WTC11 (cell line): ENCODE measurements at regions not wholly inside any gene's neighbourhood (a gene's known extent, or its start where the extent isn't known, plus 50 kb on each side); places are given as distances from the start of the nearest gene placed in this dataset.

Experiments
- ATAC-seq: fragments of 200-7000 bp; cut with Tn5 transposase; 2 replicates; pipeline ENCODE4 v1.10.0; 2021; ENCODE audit warnings: mild to moderate bottlenecking, moderate library complexity
- CTCF ChIA-PET: fragments of 300-600 bp; sonication (Branson Sonifier 250); formaldehyde crosslinking; loops from one replicate; lab custom pipeline; 2021; ENCODE audit warnings: antibody characterized with exemption; lab: Charles Lee
- POLR2A ChIA-PET: fragments of 350-600 bp; sonication (Branson Sonifier 250); formaldehyde crosslinking; loops from one replicate; lab custom pipeline; 2021; ENCODE audit warnings: antibody characterized with exemption; lab: Charles Lee
- DNase-seq: peaks from one replicate; pipeline ENCODE4 v3.0.0; 2021; ENCODE audit warnings: low spot score
- H3K27ac Mint-ChIP-seq: 2 replicates; pipeline ENCODE4 v1.8.0; 2021; ENCODE audit warnings: mixed read lengths
- H3K27me3 Mint-ChIP-seq: 2 replicates; pipeline ENCODE4 v1.8.0; 2021; ENCODE audit warnings: low read depth, mild to moderate bottlenecking, moderate library complexity, mixed read lengths
- H3K36me3 Mint-ChIP-seq: 2 replicates; pipeline ENCODE4 v1.8.0; 2021; ENCODE audit warnings: mixed read lengths
- H3K4me1 Mint-ChIP-seq: 2 replicates; pipeline ENCODE4 v1.8.0; 2022; ENCODE audit warnings: mixed read lengths
- H3K4me3 Mint-ChIP-seq: 2 replicates; pipeline ENCODE4 v1.8.0; 2021; ENCODE audit warnings: mild to moderate bottlenecking, moderate library complexity, mixed read lengths
- H3K9me3 Mint-ChIP-seq: 2 replicates; pipeline ENCODE4 v1.8.0; 2021; ENCODE audit warnings: mixed read lengths
- ATF1 ChIP-seq: sonication (generic); formaldehyde crosslinking; IDR thresholded peaks from 2 replicates; pipeline ENCODE4 v1.8.1; 2023; ENCODE audit warnings: mild to moderate bottlenecking, moderate library complexity, missing genetic modification reagents
- CREB1 ChIP-seq: sonication (generic); formaldehyde crosslinking; IDR thresholded peaks from 2 replicates; pipeline ENCODE4 v1.8.0; 2023; ENCODE audit warnings: mild to moderate bottlenecking, missing genetic modification reagents
- CREM ChIP-seq: sonication (generic); formaldehyde crosslinking; IDR thresholded peaks from 2 replicates; pipeline ENCODE4 v1.8.1; 2022; ENCODE audit warnings: mild to moderate bottlenecking, missing genetic modification reagents, moderate library complexity
- ETV6 ChIP-seq: sonication (generic); formaldehyde crosslinking; IDR thresholded peaks from 2 replicates; pipeline ENCODE4 v1.8.1; 2022; ENCODE audit warnings: mild to moderate bottlenecking, missing genetic modification reagents
- GRHL2 ChIP-seq: fragments of 250-450 bp; sonication (Bioruptor Pico); IDR thresholded peaks from 2 replicates; pipeline ENCODE4 v1.8.0; 2022; ENCODE audit warnings: mild to moderate bottlenecking, moderate library complexity; ENCODE audit not compliant: insufficient replicate concordance, severe bottlenecking
- GTF2I ChIP-seq: fragments of 250-450 bp; sonication (Bioruptor Pico); conservative IDR thresholded peaks from 2 replicates; pipeline ENCODE4 v1.4.0; 2021; ENCODE audit warnings: mild to moderate bottlenecking
- JUN ChIP-seq: sonication (generic); formaldehyde crosslinking; IDR thresholded peaks from 2 replicates; pipeline ENCODE4 v1.8.0; 2023; ENCODE audit warnings: mild to moderate bottlenecking, missing genetic modification reagents
- KAT7 ChIP-seq: sonication (generic); formaldehyde crosslinking; IDR thresholded peaks from 2 replicates; pipeline ENCODE4 v1.8.1; 2023; ENCODE audit warnings: missing genetic modification reagents, mild to moderate bottlenecking, borderline replicate concordance
- RELA ChIP-seq: sonication (generic); formaldehyde crosslinking; IDR thresholded peaks from 2 replicates; pipeline ENCODE4 v1.8.1; 2022; ENCODE audit warnings: missing genetic modification reagents, mild to moderate bottlenecking, borderline replicate concordance
- SMAD4 ChIP-seq: sonication (generic); formaldehyde crosslinking; IDR thresholded peaks from 2 replicates; pipeline ENCODE4 v1.8.0; 2022; ENCODE audit warnings: mild to moderate bottlenecking, missing genetic modification reagents
- SOX15 ChIP-seq: fragments of 250-450 bp; sonication (Bioruptor Pico); IDR thresholded peaks from 2 replicates; pipeline ENCODE4 v1.9.0; 2021; ENCODE audit warnings: mild to moderate bottlenecking
- TEAD4 ChIP-seq: sonication (generic); formaldehyde crosslinking; IDR thresholded peaks from 2 replicates; pipeline ENCODE4 v1.8.0; 2022; ENCODE audit warnings: mild to moderate bottlenecking, missing genetic modification reagents
- ZNF317 ChIP-seq: sonication (generic); formaldehyde crosslinking; IDR thresholded peaks from 2 replicates; pipeline ENCODE4 v1.8.1; 2023; ENCODE audit warnings: low read depth, mild to moderate bottlenecking, moderate library complexity, missing genetic modification reagents, borderline replicate concordance
- ZNF671 ChIP-seq: fragments of 250-450 bp; sonication (Bioruptor Pico); IDR thresholded peaks from 2 replicates; pipeline ENCODE4 v1.8.0; 2021; ENCODE audit warnings: mild to moderate bottlenecking
- TF ChIP-seq, protein P1 (sequence below): sonication (generic); formaldehyde crosslinking; IDR thresholded peaks from 2 replicates; pipeline ENCODE4 v1.8.1; 2022; ENCODE audit warnings: mild to moderate bottlenecking, moderate library complexity, missing genetic modification reagents
- TF ChIP-seq, protein P2 (sequence below): sonication (generic); formaldehyde crosslinking; IDR thresholded peaks from 2 replicates; pipeline ENCODE4 v1.8.0; 2023; ENCODE audit warnings: missing genetic modification reagents, mild to moderate bottlenecking, borderline replicate concordance
- TF ChIP-seq, protein P3 (sequence below): fragments of 250-450 bp; sonication (Bioruptor Pico); IDR thresholded peaks from 2 replicates; pipeline ENCODE4 v1.9.0; 2021; ENCODE audit warnings: mild to moderate bottlenecking
- TF ChIP-seq, protein P4 (sequence below): fragments of 250-450 bp; sonication (Bioruptor Pico); IDR thresholded peaks from 2 replicates; pipeline ENCODE4 v1.9.0; 2021; ENCODE audit warnings: mild to moderate bottlenecking
- TF ChIP-seq, protein P5 (sequence below): fragments of 250-450 bp; sonication (Bioruptor Pico); IDR thresholded peaks from 2 replicates; pipeline ENCODE4 v2.1.2; 2022; ENCODE audit warnings: mild to moderate bottlenecking, moderate library complexity
- TF ChIP-seq, protein P6 (sequence below): sonication (generic); formaldehyde crosslinking; IDR thresholded peaks from 2 replicates; pipeline ENCODE4 v1.8.1; 2023; ENCODE audit warnings: mild to moderate bottlenecking, missing genetic modification reagents, moderate library complexity
- TF ChIP-seq, protein P7 (sequence below): sonication (generic); formaldehyde crosslinking; IDR thresholded peaks from 2 replicates; pipeline ENCODE4 v1.8.0; 2022; ENCODE audit warnings: missing genetic modification reagents

DNA sequence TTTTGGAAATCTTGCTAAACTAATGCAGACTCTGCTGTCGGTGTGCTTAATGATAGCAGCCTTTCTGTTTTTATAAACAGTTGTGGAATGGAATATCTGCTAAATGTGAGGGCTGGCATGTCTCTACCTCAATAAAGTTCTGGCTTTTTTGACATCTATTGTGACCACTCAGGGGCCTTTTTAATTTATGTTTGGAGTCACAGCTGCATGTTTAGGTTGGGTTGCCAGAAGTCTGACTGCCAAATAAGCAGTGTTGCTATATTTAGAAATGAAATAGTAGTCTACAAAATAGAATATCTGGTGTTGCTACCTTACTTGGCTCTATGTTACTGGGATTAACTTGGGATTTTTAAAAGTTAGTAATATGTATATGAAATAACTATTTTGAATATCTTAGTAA is 125.1 kb upstream of the LOC128125822 start (continued):
- TF ChIP-seq, protein P1, sequence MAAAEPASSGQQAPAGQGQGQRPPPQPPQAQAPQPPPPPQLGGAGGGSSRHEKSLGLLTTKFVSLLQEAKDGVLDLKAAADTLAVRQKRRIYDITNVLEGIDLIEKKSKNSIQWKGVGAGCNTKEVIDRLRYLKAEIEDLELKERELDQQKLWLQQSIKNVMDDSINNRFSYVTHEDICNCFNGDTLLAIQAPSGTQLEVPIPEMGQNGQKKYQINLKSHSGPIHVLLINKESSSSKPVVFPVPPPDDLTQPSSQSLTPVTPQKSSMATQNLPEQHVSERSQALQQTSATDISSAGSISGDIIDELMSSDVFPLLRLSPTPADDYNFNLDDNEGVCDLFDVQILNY (CRISPR knock-in tag), result no peak
- TF ChIP-seq ZNF317 (CRISPR knock-in tag), result no peak
- no peak for TF ChIP-seq GRHL2 (CRISPR knock-in tag)
- TF ChIP-seq, protein P2, sequence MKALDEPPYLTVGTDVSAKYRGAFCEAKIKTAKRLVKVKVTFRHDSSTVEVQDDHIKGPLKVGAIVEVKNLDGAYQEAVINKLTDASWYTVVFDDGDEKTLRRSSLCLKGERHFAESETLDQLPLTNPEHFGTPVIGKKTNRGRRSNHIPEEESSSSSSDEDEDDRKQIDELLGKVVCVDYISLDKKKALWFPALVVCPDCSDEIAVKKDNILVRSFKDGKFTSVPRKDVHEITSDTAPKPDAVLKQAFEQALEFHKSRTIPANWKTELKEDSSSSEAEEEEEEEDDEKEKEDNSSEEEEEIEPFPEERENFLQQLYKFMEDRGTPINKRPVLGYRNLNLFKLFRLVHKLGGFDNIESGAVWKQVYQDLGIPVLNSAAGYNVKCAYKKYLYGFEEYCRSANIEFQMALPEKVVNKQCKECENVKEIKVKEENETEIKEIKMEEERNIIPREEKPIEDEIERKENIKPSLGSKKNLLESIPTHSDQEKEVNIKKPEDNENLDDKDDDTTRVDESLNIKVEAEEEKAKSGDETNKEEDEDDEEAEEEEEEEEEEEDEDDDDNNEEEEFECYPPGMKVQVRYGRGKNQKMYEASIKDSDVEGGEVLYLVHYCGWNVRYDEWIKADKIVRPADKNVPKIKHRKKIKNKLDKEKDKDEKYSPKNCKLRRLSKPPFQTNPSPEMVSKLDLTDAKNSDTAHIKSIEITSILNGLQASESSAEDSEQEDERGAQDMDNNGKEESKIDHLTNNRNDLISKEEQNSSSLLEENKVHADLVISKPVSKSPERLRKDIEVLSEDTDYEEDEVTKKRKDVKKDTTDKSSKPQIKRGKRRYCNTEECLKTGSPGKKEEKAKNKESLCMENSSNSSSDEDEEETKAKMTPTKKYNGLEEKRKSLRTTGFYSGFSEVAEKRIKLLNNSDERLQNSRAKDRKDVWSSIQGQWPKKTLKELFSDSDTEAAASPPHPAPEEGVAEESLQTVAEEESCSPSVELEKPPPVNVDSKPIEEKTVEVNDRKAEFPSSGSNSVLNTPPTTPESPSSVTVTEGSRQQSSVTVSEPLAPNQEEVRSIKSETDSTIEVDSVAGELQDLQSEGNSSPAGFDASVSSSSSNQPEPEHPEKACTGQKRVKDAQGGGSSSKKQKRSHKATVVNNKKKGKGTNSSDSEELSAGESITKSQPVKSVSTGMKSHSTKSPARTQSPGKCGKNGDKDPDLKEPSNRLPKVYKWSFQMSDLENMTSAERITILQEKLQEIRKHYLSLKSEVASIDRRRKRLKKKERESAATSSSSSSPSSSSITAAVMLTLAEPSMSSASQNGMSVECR (CRISPR knock-in tag), result no peak
- TF ChIP-seq, protein P3, sequence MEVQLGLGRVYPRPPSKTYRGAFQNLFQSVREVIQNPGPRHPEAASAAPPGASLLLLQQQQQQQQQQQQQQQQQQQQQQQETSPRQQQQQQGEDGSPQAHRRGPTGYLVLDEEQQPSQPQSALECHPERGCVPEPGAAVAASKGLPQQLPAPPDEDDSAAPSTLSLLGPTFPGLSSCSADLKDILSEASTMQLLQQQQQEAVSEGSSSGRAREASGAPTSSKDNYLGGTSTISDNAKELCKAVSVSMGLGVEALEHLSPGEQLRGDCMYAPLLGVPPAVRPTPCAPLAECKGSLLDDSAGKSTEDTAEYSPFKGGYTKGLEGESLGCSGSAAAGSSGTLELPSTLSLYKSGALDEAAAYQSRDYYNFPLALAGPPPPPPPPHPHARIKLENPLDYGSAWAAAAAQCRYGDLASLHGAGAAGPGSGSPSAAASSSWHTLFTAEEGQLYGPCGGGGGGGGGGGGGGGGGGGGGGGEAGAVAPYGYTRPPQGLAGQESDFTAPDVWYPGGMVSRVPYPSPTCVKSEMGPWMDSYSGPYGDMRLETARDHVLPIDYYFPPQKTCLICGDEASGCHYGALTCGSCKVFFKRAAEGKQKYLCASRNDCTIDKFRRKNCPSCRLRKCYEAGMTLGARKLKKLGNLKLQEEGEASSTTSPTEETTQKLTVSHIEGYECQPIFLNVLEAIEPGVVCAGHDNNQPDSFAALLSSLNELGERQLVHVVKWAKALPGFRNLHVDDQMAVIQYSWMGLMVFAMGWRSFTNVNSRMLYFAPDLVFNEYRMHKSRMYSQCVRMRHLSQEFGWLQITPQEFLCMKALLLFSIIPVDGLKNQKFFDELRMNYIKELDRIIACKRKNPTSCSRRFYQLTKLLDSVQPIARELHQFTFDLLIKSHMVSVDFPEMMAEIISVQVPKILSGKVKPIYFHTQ (CRISPR knock-in tag), result no peak
- TF ChIP-seq ATF1, result no peak
- TF ChIP-seq, protein P4, sequence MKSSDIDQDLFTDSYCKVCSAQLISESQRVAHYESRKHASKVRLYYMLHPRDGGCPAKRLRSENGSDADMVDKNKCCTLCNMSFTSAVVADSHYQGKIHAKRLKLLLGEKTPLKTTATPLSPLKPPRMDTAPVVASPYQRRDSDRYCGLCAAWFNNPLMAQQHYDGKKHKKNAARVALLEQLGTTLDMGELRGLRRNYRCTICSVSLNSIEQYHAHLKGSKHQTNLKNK, result no peak

DNA sequence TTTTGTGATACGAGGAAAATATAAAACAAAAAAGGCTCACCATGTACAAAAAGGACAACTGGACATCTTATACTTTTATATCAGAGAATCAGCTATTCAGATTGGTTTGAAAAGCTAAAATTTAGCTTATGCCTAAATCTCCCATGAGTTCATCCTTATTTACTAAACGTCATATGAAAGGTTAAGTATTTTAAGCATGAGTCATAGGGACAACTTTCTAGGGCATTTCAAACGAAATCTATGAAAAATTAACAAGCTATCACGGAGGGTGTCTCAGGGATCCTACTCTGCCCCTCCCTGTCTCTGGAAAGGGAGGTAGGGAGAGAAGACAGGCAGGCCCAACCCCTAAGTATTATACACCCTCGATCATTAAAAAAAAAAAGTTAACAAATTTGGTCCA is 124.1 kb upstream of the LOC128125822 start:
- POLR2A ChIA-PET, result no interaction called here
- H3K27ac Mint-ChIP-seq, result no peak overlapping the region
- H3K27me3 Mint-ChIP-seq, result peaks cover 3% of the 10 kb centered on the region
- H3K9me3 Mint-ChIP-seq, result peaks cover 22% of the 10 kb centered on the region
- no peak overlapping the region for H3K4me3 Mint-ChIP-seq
- H3K36me3 Mint-ChIP-seq, result peaks cover 12% of the 10 kb centered on the region
- no peak for DNase-seq
- CTCF ChIA-PET, result no interaction called here
- ATAC-seq, result no peak
- H3K4me1 Mint-ChIP-seq, result no peaks in the 10 kb centered on the region
- TF ChIP-seq GTF2I (CRISPR knock-in tag) (no peak), CREM (CRISPR knock-in tag) (no peak), KAT7 (CRISPR knock-in tag) (no peak), SMAD4 (CRISPR knock-in tag) (no peak), ZNF317 (CRISPR knock-in tag) (no peak), RELA (no peak), CREB1 (CRISPR knock-in tag) (no peak), ETV6 (no peak), TEAD4 (CRISPR knock-in tag) (no peak), JUN (no peak), SOX15 (CRISPR knock-in tag) (no peak), ATF1 (no peak), ZNF671 (CRISPR knock-in tag) (no peak)
- TF ChIP-seq, protein P5, sequence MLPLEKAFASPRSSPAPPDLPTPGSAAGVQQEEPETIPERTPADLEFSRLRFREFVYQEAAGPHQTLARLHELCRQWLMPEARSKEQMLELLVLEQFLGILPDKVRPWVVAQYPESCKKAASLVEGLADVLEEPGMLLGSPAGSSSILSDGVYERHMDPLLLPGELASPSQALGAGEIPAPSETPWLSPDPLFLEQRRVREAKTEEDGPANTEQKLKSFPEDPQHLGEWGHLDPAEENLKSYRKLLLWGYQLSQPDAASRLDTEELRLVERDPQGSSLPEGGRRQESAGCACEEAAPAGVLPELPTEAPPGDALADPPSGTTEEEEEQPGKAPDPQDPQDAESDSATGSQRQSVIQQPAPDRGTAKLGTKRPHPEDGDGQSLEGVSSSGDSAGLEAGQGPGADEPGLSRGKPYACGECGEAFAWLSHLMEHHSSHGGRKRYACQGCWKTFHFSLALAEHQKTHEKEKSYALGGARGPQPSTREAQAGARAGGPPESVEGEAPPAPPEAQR (CRISPR knock-in tag), result no peak
- TF ChIP-seq, protein P6, sequence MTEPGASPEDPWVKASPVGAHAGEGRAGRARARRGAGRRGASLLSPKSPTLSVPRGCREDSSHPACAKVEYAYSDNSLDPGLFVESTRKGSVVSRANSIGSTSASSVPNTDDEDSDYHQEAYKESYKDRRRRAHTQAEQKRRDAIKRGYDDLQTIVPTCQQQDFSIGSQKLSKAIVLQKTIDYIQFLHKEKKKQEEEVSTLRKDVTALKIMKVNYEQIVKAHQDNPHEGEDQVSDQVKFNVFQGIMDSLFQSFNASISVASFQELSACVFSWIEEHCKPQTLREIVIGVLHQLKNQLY (CRISPR knock-in tag), result no peak
- TF ChIP-seq, protein P7, sequence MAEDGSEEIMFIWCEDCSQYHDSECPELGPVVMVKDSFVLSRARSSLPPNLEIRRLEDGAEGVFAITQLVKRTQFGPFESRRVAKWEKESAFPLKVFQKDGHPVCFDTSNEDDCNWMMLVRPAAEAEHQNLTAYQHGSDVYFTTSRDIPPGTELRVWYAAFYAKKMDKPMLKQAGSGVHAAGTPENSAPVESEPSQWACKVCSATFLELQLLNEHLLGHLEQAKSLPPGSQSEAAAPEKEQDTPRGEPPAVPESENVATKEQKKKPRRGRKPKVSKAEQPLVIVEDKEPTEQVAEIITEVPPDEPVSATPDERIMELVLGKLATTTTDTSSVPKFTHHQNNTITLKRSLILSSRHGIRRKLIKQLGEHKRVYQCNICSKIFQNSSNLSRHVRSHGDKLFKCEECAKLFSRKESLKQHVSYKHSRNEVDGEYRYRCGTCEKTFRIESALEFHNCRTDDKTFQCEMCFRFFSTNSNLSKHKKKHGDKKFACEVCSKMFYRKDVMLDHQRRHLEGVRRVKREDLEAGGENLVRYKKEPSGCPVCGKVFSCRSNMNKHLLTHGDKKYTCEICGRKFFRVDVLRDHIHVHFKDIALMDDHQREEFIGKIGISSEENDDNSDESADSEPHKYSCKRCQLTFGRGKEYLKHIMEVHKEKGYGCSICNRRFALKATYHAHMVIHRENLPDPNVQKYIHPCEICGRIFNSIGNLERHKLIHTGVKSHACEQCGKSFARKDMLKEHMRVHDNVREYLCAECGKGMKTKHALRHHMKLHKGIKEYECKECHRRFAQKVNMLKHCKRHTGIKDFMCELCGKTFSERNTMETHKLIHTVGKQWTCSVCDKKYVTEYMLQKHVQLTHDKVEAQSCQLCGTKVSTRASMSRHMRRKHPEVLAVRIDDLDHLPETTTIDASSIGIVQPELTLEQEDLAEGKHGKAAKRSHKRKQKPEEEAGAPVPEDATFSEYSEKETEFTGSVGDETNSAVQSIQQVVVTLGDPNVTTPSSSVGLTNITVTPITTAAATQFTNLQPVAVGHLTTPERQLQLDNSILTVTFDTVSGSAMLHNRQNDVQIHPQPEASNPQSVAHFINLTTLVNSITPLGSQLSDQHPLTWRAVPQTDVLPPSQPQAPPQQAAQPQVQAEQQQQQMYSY (CRISPR knock-in tag), result no peak
